ENCODE measurements at regions not wholly inside any gene's neighbourhood (a gene's known extent, or its start where the extent isn't known, plus 50 kb on each side); places are given as distances from the start of the nearest gene placed in this dataset.

GRCh38 chr9:106419829-106420228, 443.1 kb upstream of the ZNF462 start:
- TF ChIP-seq YY1 (IDR thresholded peaks at IDR 0.05; ENCODE audit: insufficient read depth, insufficient read length) = no peak
- TF ChIP-seq SUZ12 (IDR thresholded peaks at IDR 0.05; ENCODE audit: extremely low read depth, insufficient read depth, insufficient read length) = no peak
